HFFc6 (cell line): ENCODE measurements at regions not wholly inside any gene's neighbourhood (a gene's known extent, or its start where the extent isn't known, plus 50 kb on each side); places are given as distances from the start of the nearest gene placed in this dataset.

Source experiments
- DNase-seq: peaks from one replicate; pipeline ENCODE4 v3.0.0-alpha.2; 2018
- H3K27ac Mint-ChIP-seq: 2 replicates; pipeline ENCODE4 v1.8.0; 2020; ENCODE audit warnings: mild to moderate bottlenecking, mixed read lengths
- H3K27me3 Mint-ChIP-seq: 2 replicates; pipeline ENCODE4 v1.8.0; 2021; ENCODE audit warnings: mild to moderate bottlenecking, moderate library complexity, mixed read lengths; ENCODE audit not compliant: insufficient read depth
- H3K36me3 Mint-ChIP-seq: 2 replicates; pipeline ENCODE4 v1.8.0; 2021; ENCODE audit warnings: low read depth, mixed read lengths
- H3K4me1 Mint-ChIP-seq: 2 replicates; pipeline ENCODE4 v1.8.0; 2020; ENCODE audit warnings: low read depth, mixed read lengths
- H3K4me3 Mint-ChIP-seq: 2 replicates; pipeline ENCODE4 v1.8.0; 2020; ENCODE audit warnings: mild to moderate bottlenecking, moderate library complexity, mixed read lengths
- H3K9me3 Mint-ChIP-seq: 2 replicates; pipeline ENCODE4 v1.8.0; 2020; ENCODE audit warnings: mild to moderate bottlenecking, mixed read lengths
- CTCF ChIP-seq: fragments of 200-600 bp; sonication (generic); IDR thresholded peaks from 2 replicates; pipeline ENCODE4 v1.5.0; 2021; ENCODE audit warnings: antibody characterized with exemption, mild to moderate bottlenecking

GRCh38 chr4:155521382-155521781 lies 144.6 kb upstream of the MAP9 start:
- Mint-ChIP-seq H3K4me1 (no peaks in the 10 kb centered on the region; the same call in 1 of the 2 replicates), H3K4me3 (no peak overlapping the region), H3K27me3 (no peaks in the 10 kb centered on the region), H3K27ac (no peak overlapping the region), H3K36me3 (no peaks in the 10 kb centered on the region; the same call in 1 of the 2 replicates), H3K9me3 (peaks cover 25% of the 10 kb centered on the region)
- no peak for DNase-seq
- TF ChIP-seq CTCF, result no peak

DNA sequence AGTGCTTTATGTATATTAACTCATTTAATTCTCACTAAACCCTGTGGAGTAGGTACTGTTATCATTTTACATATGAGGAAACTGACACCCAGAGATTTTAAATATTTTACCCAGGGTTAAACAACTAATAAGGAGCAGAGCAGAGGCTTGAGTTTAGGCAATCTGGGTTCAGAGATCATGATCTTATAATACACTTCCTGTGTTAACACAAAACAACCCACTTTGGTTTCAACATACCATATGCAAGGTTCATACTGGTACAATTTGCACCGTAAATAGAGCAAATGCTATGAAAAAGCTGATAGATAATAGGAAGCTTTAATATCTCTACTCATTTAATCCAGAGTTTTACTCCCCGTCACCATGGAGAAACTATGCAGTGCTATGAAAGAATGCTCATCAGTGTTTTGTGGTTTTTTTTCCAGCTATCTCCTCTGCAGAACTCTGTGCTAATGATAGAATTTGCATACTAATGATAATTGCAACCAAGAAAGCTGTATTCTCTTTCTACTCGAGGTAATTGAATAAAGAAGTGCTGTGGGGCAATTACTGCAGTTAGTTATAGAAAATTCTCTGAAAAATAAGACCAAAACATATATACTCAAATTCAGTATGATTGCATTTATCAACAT lies 138.8 kb upstream of the MAP9 start:
- Mint-ChIP-seq H3K36me3 (no peaks in the 10 kb centered on the region), H3K9me3 (peaks cover 16% of the 10 kb centered on the region), H3K27me3 (no peaks in the 10 kb centered on the region), H3K4me3 (no peak overlapping the region), H3K27ac (no peak overlapping the region), H3K4me1 (no peaks in the 10 kb centered on the region)
- DNase-seq, result no peak
- TF ChIP-seq CTCF, result no peak

- Mint-ChIP-seq H3K27me3 (no peaks in the 10 kb centered on the region), H3K4me3 (no peak overlapping the region), H3K9me3 (peaks cover 16% of the 10 kb centered on the region), H3K27ac (no peak overlapping the region), H3K4me1 (no peaks in the 10 kb centered on the region), H3K36me3 (no peaks in the 10 kb centered on the region)
- DNase-seq, result no peak
- no peak for TF ChIP-seq CTCF
Measured at GRCh38 chr4:155514628-155515027, 137.9 kb upstream of the MAP9 start.

DNA sequence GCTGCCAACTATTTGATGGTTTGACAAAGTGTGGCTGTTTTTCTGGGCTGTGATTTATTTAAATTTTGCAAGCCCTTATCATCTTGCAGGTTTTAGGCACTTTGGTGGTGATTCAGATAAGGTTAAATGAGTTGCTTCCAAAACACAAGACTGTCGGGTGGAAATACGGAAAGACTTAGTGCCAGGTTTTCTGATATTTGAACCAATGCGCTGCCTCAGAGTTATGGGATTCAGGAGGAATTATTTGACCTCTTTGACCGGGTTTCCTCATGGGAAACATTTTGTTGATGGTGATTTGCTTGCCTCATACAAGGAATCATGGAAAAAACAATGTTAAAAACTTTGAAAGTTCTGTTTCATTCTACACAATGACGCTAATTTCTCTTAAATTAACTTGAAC lies 136.1 kb upstream of the MAP9 start:
- Mint-ChIP-seq H3K9me3 (peaks cover 16% of the 10 kb centered on the region), H3K4me1 (no peaks in the 10 kb centered on the region), H3K27ac (no peak overlapping the region), H3K27me3 (peaks cover 2% of the 10 kb centered on the region; the same call in 1 of the 2 replicates), H3K36me3 (no peaks in the 10 kb centered on the region), H3K4me3 (no peak overlapping the region)
- no peak for TF ChIP-seq CTCF
- DNase-seq, result no peak

GRCh38 chr4:155512046-155512445 lies 135.3 kb upstream of the MAP9 start:
- H3K27me3 Mint-ChIP-seq, result peaks cover 2% of the 10 kb centered on the region; the same call in 1 of the 2 replicates
- no peak overlapping the region for H3K4me3 Mint-ChIP-seq
- H3K36me3 Mint-ChIP-seq, result no peaks in the 10 kb centered on the region
- TF ChIP-seq CTCF, result no peak
- H3K9me3 Mint-ChIP-seq, result peaks cover 11% of the 10 kb centered on the region
- DNase-seq, result no peak
- H3K4me1 Mint-ChIP-seq, result no peaks in the 10 kb centered on the region
- no peak overlapping the region for H3K27ac Mint-ChIP-seq
